ENCODE measurements at regions not wholly inside any gene's neighbourhood (a gene's known extent, or its start where the extent isn't known, plus 50 kb on each side); places are given as distances from the start of the nearest gene placed in this dataset.

DNA sequence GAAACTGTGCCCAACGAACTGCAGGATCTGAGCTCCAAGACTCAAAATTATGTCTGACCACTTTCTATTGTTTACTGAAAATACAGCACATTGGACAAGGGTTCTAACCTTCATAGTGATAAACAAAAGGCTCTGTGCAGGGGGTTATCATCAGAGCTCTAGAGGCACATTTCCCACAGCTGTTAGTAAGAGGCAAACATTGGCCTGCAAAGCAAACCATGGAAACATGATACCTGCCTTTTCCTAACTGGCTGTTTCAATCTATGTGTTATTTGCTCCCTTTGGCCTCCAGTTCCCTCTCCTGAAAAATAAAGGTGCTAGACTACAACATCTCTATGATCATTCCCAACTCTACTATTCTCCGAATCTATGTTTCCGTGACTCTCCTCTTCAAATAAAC lies 159.7 kb upstream of the ARHGEF26 start:
- TF ChIP-seq, protein P1, sequence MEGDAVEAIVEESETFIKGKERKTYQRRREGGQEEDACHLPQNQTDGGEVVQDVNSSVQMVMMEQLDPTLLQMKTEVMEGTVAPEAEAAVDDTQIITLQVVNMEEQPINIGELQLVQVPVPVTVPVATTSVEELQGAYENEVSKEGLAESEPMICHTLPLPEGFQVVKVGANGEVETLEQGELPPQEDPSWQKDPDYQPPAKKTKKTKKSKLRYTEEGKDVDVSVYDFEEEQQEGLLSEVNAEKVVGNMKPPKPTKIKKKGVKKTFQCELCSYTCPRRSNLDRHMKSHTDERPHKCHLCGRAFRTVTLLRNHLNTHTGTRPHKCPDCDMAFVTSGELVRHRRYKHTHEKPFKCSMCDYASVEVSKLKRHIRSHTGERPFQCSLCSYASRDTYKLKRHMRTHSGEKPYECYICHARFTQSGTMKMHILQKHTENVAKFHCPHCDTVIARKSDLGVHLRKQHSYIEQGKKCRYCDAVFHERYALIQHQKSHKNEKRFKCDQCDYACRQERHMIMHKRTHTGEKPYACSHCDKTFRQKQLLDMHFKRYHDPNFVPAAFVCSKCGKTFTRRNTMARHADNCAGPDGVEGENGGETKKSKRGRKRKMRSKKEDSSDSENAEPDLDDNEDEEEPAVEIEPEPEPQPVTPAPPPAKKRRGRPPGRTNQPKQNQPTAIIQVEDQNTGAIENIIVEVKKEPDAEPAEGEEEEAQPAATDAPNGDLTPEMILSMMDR (IDR thresholded peaks at IDR 0.05; ENCODE audit: low read depth, low read length), result no peak
- TF ChIP-seq EZH2phosphoT487 (IDR thresholded peaks at IDR 0.05; ENCODE audit: low read depth), result no peak
